NCI-H1930 (cell line): ENCODE measurements at regions not wholly inside any gene's neighbourhood (a gene's known extent, or its start where the extent isn't known, plus 50 kb on each side); places are given as distances from the start of the nearest gene placed in this dataset.
A peak's percentile ranks its signal among the peaks of the same experiment; 100 is the strongest.
"Not testable (repeated sequence)": the region's sequence is repeated elsewhere in the genome, so short reads cannot be mapped to it uniquely, and the experiment has no call there.

ENCODE experiments used
- DNase-seq, 2 experiments: peaks; one replicate each; lab custom pipeline; 2025; lab: John Stamatoyannopoulos, UW

DNA sequence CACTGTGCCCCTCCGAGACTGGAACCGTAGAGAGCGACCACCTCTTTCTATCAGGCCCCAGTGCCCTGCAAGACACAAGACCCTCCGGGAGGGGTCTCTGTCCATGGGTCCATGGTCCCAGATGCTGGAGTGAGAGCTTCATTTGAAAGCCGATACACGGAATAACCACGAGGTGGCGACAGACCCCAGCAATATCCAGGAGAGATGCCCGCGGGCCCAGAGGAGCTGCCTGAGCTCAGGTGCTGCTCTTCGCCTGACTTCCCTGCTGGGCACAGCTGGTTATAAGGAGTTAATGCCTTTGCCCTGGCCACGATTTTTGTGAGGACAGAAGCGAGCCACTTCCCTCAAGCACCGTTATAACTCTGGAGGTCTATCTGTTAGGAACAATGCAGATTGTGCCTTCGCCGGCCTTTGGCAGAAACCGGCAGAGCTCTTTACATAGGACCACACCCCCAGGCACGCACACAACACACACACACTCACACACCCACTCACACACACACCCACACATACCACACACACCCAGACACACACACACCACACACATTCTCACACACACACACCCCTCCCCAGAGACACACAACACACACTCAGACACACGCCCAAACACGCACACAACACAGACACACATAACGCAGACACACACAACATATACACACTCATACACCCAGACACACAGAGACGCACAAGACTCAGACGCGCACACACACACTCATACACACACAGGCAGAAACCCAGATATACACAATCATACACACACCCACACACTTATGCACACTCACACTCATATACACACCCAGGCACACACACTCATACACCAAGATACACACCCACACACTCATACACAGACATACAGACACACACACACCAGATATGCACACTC is 436.4 kb downstream of the SOX9 start:
- DNase-seq, result peak; percentile 51 to 55

DNA sequence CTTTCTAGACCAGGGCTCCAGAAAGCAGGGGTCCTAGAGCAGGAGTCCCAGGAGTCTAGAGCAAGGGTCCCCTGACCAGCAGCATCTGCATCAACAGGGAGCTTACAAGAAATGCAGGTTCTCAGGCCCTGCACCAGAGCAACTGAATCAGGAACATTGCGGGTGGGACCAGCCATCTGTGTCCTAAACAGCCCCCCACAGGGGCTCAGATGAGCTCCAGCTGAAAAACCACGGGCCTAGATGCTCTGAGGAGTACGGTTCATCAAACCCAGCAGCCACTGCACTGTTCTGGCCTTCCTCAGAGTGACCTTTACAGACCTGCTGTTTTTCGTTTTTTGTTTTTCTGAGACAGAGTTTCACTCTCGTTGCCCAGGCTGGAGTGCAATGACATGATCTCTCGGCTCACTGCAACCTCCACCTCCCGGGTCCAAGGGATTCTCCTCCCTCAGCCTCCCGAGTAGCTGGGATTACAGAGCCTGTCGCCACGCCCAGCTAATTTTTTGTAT is 438.2 kb downstream of the SOX9 start:
- no peak for DNase-seq

DNA sequence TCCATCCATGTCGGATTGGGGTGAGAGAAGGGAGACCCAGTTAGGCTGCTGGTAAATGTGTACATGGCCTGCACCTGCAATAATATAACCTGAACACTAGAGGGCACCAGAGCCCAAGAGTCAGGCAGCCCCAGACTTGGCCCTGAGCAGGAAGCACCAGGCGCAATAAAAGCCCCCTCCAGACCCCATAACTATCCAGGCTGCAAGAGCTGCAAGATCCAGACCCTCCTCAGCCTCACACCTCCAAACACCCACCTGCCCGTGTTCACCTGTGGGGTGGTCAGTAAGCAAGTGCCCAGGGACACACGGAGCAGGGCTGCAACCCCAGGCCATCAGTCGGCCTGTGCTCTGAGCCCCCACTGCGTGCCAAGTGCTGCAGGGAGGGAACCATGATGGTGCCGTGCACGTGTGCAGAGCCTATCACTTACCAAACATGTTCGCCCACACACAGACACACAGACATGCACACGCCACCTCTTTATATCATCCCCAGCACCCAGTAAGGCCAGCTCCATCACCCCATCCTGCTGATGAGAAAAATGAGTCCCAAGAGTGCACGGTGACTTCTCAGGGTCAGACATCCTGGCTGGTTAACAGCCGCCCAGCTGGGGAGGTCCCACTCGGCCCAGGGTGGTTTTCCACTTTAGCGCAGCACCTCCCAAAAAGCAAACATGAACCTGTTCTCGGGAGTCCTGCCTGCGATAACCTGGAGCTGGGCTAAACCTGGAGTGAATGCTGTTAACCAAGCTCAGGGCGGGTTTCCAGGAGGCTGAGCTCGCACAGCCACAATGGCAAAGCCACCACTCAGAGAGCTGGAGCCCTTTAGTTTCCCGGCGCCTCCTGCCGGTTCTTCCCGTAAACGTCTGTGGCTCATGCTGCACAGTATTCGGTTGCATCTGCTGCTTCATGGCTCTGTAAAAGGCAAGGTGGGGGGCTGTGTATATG is 439.8 kb downstream of the SOX9 start:
- DNase-seq, result peak; percentile 25 to 42

DNA sequence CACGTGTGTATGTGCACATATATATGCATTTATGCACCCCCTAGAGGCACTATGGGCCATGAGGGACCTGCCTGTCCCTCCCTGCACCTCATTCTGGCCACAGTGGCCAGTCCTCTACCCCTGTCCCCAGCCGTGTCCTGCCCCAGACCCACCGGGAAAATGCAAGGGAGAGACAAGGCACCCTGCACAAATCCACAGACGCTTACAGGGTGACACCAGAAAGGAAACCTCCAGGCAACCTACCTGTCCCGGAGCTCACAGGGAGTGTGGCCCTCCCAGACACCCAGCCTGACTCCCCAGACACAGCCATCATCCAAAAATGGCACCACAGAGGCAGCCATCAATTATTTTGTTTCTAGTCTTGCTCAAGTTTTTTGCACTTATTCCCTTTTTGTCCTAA is 440.4 kb downstream of the SOX9 start:
- no peak for DNase-seq

DNA sequence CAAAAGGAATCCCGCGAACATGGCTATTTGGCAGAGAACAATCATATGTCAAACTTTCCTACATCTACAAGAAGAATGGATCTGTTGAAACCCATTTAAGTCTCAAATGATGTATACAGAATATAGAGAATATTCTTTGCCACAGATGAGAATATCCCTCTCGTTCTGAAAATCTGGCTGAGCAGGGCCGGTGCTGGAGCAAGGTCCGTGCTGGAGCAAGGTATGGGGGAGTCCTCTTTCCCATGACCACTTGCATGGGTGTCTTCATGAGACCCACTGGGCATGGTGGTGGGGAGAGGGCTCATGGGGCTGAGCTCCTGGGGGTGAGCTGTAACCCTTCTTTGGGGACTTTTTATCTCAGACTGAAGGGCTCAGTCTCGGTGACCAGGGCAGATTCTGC is 440.9 kb downstream of the SOX9 start:
- no peak for DNase-seq

DNA sequence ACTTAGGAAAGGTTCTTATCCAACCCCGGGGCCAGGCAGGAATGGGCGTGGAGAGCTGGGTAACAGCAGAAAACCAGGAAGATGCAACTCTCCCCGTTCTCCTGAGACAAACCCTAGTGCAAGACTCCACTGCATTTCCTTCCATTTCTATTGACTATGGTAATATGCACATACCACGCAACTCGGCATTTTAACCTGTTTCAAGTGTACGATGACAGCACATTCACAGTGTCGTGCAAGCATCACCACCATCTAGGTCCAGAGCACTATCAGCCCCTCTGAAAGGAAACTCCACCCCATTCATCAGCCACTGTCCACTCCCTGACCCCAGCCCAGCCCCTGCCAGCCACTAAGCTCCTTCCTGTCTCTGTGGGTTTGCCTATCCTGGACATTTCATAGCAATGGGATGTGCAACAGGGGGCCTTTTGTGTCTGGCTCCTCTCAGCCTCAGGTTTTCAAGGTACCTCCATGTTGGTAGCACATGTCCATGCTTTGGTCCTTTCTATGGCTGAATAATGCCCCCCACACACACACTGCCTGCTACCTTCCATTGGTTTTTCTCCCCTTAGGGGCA is 441.9 kb downstream of the SOX9 start:
- no peak for DNase-seq

DNA sequence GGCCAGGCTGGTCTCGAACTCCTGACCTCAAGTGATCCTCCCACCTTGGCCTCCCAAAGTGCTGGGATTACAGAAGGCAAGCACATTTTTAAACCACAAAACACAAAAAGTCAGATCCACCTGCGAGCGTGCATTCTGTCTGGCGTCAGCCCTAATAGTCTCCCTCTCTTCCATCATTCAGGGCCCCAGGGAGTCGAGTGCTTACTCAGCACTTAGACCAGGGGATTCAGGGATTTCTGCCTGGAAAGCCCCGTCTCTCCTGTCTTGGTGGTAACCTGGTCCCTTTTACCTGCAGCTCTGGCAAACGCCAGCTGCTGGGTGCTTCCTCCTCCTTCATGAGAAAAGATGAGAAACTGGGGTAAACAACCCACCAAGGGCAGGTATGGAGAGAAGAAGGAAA is 443.1 kb downstream of the SOX9 start:
- DNase-seq, result no peak

DNA sequence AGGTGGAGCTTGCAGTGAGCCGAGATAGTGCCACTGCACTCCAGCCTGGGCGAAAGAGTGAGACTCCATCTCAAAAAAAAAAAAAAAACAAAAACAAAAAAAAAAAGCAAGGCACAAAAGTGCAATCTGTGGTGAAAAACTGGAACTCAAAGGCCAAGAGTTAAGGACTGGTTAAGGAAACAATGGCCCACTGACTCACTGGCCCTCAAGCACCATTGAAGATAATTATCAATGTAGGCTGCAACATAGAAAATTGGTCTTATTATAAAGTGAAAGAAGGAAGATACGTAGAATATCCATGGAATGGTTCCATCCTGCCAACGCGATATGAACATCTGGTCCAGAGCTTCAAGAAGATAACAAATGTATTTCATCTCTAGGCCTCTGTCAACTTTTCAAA is 444.2 kb downstream of the SOX9 start:
- no peak for DNase-seq

DNA sequence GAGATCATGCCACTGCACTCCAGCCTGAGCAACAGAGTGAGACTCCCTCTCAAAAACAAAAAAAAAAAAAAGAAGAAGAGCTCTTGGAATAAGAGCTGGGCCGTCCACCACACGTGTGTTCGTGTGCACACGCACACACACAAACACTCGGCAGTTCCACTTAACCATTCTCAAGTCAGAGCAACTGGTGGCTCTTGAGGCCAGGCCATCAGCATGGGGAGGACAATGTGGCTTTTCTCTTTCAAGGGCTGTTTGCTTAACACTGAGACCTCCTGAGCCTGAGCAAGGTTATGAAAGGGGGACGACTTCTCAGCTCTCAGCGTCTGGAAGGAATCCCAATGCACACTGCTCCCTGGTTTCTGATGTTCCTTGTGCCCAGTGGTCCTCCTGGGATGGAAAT is 444.9 kb downstream of the SOX9 start:
- DNase-seq, result no peak

DNA sequence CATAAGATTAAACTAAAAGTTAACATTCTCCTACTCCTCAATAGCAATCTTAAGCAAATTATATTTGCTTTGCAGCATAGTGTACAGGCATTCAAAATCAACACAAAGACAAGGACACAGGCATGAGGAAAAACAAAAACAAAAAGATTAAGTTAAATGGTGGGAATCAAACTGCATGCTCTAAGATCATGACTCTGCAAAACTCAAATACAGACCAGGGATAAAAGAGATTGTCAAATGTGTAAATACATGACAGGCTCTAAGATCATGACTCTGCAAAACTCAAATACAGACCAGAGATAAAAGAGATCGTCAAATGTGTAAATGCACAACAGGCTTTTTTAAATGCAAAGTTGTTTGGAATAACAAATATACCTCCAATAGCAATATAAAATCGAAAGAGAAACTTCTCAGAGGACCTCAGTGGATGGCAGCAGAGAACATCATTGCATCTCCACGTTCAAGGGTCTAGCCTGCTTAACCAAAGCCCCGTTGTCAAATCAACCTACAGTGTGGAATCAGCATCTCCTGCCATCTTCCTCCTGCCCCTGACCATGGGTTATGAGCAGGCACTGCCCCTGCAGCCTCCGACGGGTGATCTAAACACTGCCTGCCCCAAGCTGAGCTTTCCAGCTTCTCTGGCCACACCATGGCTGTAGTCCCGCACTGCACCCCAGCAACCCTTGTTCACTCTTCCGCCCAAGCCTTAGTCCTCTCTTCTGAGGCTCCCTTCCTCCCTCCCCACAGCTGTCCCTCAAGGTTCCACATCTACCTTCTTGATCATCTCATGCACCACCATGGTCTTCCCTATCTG is 446.1 kb downstream of the SOX9 start:
- DNase-seq, result no peak

DNA sequence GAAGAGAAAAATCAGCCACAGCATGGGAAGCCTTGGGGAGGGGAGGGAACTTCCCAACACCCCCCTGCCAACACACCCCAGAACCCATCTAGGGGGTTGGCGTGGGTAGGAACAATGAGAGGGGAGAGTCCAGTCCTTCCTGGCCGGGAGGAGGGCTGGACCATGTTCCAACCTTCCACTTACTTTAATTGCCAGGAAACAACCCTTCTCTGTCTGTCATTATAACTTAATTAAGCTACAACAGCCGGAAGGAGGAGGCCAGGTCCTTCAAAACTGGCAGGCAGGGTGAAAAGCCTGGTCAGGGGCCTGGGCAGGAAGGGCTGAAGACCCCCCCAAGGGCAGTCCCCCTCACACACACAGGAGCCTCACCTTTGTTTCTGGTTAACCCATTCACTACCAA is 447.0 kb downstream of the SOX9 start:
- no peak for DNase-seq

DNA sequence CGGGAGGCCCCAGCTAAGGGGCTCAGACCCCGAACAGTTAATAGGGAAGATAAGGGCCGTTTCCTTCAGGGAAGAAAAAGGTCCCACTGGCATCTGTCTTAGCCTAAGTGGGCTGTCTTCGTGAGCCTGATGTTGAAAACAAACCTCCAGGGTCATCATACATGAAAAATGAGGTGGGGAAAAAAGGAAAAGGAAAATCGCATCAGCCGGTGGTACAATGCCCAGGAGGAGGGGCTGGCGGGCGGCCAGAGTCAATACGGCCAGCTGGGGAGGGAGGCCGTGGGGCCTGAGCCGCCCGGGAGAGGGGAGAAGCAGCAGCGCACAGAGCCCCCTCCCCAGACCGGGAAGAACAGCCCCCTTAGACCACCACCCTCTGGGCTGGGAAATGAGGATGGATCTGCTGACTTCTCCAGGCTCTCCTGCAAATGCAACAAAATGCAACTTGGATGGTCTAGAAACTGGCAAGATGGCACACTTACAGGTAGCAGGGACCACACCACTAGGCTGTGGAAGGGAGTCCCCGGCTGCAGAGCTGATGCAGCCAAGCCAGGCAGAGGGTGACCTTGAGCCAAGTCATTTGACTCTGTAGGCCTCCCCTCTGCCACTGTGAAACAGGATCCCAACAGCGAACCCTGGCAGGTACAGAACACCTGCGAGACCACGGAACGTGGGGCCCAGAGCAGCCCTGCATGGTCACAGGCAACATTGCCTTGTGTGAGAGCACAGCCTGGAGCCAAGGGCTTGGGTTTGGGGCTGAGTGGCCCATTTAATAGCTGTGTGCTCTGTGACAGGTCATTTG is 448.5 kb downstream of the SOX9 start:
- no peak for DNase-seq

DNA sequence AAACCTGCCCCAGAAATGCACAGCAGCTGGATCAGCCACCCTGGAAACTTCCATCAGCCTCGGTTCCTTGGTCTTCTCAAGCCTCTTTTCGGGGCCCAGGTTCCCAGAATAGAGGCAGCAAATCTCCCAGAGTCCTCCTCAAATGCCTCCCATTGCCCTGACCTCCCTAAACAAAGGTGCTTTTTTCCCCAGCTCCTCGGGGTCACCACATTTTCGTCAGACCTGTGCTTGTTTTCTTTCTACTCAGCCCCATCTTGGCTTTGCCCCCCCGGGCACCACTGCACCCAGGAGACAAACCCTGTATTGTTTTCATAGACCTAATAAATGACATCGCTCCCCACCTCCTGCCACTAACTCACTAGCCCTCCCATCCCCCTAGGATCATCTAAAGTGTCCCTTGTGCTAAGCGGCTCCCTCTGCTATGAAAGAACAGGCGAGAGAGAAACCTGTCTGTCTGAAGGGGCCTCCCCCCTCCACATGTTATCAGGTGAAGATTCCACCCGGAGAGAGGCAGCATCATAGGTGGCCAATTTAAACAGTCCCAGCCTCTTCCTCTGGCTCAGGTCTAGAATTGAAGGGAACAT is 451.1 kb downstream of the SOX9 start:
- DNase-seq, result no peak

DNA sequence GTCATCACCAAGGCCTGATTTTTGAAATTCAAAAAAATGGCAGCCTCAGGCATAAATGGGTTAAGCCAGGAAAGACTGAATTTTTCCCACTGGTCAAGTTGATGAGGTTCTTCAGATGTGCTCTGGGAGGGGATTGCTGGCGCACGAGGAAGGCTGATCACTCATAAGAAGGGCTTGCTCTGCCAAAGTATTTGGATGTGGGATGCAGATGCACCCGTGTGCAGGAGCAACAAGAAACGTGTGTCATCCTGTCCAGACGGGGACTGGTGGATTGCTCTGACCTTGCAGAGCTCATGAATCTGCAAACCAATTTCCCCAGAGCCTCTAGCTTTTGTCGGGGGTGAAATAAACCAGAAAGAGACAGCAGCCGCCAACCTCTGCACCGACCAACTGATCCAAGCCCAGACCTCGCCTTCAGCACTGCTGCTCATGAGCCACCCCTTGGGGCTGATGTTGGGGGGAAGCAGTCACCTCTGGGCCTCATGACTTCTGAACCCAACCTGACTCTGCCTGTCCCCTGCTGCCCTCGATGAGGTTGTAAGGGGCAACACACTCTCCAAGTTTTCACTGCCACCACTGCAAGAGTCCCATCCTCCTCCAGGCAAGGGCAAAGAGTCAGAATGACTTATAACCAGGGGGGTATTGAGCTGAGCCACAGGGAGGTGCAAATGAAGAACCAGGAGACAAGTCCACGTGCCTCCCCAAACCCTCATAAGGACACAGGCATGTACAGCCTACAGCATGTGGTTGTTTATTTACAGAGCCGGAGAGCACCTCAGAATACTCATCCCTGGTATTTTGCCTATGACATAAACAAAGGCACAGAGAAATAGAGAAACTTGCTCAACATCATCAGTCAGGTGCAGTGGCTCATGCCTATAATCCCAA is 452.0 kb downstream of the SOX9 start:
- DNase-seq, result no peak

DNA sequence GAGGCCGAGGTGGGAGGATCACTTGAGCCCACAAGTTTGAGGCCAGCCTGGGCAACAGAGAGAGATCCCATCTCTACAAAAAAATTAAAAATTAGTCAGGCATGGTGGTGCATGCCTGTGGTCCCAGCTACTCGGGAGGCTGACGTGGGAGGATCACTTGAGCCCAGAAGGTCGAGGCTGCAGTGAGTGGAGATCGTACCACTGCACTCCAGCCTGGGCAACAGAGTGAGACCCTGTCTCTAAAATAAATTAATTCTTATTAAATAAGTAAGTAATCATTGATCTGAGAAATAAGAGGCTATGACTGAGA is 452.6 kb downstream of the SOX9 start:
- DNase-seq, result not testable (repeated sequence)

DNA sequence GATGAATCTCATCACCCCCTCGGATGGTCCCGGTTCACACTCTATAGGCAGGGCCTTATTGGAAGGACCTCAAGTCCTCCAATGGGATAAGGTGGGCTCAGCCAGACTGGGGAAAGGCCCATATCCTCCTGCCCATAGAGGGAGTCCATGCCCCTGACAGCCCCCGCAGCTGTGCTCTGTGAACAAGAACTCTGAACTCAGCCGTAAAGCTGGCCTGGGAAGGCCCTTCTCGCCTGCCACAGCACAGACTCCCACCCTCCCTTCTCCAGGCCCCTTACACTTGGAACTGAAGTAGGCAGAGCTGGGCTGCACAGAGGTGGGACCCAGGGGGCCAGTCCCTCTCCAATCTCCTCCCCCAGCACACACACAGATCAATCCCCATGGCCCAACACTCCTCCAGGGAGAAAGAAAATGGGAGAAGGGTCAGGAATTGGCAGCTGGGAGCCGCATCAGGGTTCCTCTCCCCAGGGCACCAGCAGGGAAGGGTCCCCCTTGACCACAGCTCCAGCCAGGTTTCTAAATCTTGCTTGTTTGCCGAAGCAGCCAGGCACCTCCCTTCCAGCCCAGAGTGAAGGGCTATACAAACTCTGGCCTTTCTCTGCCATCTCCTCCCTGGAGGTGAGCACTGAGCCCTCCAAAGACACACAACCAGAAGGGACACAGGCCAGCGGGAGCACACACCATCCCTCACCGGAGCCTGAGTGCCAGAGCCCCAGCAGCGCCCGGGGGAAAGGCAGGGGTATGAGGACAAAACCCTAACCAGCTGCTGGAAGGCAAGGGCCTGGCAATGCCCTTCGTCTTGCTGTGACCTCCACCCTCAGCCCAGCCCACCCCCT is 454.1 kb downstream of the SOX9 start:
- DNase-seq, result no peak

DNA sequence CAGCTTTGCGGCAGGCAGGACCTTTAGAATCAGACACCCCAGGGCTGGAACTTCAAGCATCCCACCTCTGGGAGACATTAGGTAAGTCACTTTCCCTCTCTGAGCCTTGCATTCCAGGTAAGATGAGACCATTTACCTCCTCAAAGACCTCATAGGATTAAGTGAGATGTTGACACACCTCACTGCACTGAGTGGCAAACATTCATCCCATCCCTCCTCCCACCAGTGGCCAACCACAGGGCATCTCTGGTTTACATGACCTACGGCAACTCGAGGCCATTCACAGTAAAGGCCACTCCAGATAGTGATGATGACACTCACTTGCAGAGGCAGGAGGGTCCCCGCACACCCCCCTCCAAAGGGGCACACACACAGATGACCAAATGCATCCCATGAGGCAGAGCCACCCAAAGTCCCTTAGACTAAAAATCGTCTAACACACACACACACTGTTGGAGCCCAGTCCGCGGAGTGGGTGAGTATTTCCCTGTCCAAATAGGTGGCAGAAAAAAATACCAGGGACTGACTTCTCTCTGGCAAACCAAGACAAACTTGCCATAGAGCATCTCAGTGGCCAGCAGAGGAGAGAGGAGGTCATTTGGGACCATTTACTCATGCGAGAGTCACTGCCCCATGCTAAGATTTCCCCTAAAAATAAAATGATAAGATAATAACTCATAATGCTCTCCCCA is 454.9 kb downstream of the SOX9 start:
- DNase-seq, result no peak

DNA sequence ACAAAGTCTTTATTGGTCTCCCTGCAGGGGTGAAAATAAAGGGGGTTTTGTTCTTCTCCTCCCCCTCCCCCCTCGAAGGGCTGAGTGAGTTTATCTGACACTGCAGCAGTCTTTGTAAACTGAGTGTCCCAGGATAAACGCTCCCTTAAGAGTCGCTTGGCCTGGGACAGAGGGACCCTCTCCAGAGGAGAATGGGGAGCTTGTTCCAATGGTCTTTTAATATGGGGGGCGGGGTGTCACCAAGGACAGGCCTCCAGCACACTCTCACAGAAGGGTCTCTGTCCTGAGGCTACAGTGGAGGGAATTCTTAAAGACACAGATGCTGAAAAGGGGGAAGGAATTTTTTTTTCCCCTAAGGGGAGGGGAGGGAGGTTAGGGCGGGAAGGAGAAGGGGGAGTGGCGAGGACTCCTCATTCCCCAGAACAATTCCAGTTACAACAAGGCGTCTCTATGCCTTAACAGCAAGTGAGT is 455.5 kb downstream of the SOX9 start:
- no peak for DNase-seq
